ENCODE measurements at regions not wholly inside any gene's neighbourhood (a gene's known extent, or its start where the extent isn't known, plus 50 kb on each side); places are given as distances from the start of the nearest gene placed in this dataset.

DNA sequence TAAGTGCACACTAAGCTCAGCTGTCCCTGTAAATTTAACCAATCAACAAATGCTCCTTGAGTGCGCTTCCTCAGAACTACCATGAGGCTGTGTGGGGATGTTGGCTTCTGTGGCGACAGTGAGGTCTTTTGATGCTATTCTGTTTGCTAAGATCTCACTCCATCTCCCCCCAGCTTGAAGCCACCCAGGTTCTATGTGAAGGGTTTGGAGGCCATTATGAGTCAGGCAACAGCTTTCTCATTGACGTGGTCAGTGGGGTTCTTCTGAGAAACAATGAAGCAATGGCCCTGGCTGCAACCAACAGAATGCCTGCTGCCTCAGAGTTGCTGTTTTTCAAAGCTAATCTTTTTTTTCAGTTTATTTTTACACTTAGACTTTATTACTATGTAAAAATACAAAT is 205.5 kb downstream of the PTBP2 start:
- Mint-ChIP-seq H3K4me3 (no peak overlapping the region), H3K27me3 (peaks cover 6% of the 10 kb centered on the region), H3K27ac (no peak overlapping the region), H3K4me1 (peaks cover 18% of the 10 kb centered on the region), H3K36me3 (no peaks in the 10 kb centered on the region), H3K9me3 (ENCODE audit: low read depth) (no peaks in the 10 kb centered on the region)
- DNase-seq (peak; percentile 75), ATAC-seq (peak; percentile 82)
- CTCF ChIA-PET, result no interaction called here

DNA sequence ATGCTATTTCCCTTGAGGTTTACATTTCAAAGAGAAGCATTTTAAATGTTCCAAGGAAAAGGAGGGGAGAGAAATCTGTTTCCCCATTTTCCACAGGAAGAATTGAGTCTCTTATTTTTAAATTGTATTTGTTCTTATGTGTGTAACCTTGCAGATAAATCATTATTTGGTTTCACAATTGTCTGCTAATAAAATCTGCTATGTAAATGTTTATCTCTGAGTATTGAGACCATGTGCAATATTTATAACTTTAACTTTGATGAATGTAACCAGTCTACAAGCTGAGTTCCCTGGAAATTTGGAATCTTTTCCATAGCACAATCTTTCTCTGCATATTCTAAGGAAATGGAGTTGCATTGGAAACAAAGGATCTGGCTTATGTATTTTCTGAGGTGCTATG is 209.6 kb downstream of the PTBP2 start:
- no peak overlapping the region for H3K27ac Mint-ChIP-seq
- no peak for ATAC-seq
- DNase-seq, result no peak
- H3K4me1 Mint-ChIP-seq, result peaks cover 16% of the 10 kb centered on the region
- peaks cover 6% of the 10 kb centered on the region for H3K27me3 Mint-ChIP-seq
- H3K4me3 Mint-ChIP-seq, result no peak overlapping the region
- no peaks in the 10 kb centered on the region for H3K36me3 Mint-ChIP-seq
- CTCF ChIA-PET, result no interaction called here
- no peaks in the 10 kb centered on the region for H3K9me3 Mint-ChIP-seq (ENCODE audit: low read depth)

DNA sequence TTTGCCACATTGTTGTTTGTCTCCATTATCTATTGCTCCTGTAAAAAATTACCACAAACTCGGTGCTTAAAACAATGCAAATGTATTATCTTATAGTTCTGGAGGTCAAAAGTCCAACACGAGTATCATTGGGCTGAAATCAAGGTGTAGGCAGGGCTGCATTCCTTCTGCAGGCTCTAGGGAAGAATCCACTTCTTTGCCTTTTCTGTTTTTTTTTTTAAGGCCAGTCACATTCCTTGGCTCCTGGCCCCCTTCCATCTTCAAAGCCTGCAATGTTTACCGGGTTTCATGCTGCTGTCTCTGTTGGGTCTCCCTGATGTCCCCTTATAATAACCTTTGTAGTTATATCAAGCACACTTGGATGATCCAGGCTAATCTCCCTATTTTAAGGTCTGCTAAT is 212.7 kb downstream of the PTBP2 start:
- DNase-seq (no peak), ATAC-seq (no peak)
- Mint-ChIP-seq H3K9me3 (ENCODE audit: low read depth) (no peaks in the 10 kb centered on the region), H3K27me3 (peaks cover 6% of the 10 kb centered on the region), H3K4me1 (no peaks in the 10 kb centered on the region), H3K27ac (no peak overlapping the region), H3K4me3 (no peak overlapping the region), H3K36me3 (no peaks in the 10 kb centered on the region)
- CTCF ChIA-PET, result no interaction called here

- CTCF ChIA-PET, result no interaction called here
- Mint-ChIP-seq H3K4me3 (no peak overlapping the region), H3K36me3 (no peaks in the 10 kb centered on the region), H3K4me1 (no peaks in the 10 kb centered on the region), H3K9me3 (ENCODE audit: low read depth) (no peaks in the 10 kb centered on the region), H3K27ac (no peak overlapping the region), H3K27me3 (peaks cover 4% of the 10 kb centered on the region)
- ATAC-seq (no peak), DNase-seq (no peak)
These were observed 223.0 kb downstream of the PTBP2 start for GRCh38 chr1:96944432-96945092.

DNA sequence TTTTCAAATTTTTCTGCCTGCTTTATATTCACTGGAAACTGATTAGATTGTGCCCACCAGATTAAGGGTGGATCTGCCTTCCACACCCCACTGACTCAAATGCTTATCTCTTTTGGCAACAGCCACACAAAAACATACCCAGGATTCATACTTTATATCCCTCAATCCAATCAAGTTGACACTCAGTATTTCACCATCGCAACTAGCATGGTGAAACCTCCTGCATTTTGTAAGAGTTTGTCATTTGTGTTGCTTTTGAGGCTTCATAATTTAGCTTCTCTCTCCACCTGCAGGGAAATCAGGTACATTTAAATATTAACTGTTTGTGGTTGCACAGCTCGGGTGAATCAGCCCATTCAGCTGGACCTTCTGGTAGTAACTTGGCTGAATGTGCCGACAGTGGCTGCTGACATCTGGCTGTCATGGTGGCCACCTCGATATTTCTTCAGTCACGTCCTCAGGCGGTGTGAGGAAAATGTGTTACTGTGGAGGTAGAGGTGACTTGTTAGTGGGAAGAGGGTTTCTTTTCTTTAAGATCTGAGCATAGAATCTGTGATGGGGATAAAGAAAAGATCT is 224.0 kb downstream of the PTBP2 start:
- DNase-seq (no peak), ATAC-seq (no peak)
- Mint-ChIP-seq H3K9me3 (ENCODE audit: low read depth) (no peaks in the 10 kb centered on the region), H3K4me3 (no peak overlapping the region), H3K27ac (no peak overlapping the region), H3K4me1 (no peaks in the 10 kb centered on the region), H3K27me3 (peaks cover 4% of the 10 kb centered on the region), H3K36me3 (no peaks in the 10 kb centered on the region)
- CTCF ChIA-PET, result no interaction called here

- CTCF ChIA-PET, result interaction anchor here (1.4 kb wide), 1 partner anchor 1096 kb away, joined by 3 read pairs; no protein-coding TSS in a partner anchor
- no peaks in the 10 kb centered on the region for H3K36me3 Mint-ChIP-seq
These were observed 233.9 kb downstream of the PTBP2 start for GRCh38 chr1:96955307-96956012.

DNA sequence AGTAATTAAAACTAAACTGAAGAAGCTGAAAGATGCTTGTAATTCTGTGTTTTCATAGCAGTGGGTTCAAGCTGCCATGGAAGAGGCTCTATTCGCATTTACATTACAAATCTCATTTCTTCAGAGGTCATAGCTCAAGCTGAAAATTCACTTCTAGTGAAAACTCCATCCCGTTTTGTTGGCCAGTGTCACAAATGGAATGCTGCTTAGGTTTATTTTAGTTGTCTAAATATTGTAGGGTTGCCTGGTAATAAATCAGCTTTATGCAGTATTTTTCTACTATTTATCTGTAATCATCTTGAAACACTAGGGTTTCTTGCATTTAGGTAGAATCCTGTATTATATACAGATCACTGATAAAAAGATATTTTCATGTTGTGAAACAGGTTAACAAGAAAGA is 240.6 kb downstream of the PTBP2 start:
- H3K27me3 Mint-ChIP-seq, result peaks cover 19% of the 10 kb centered on the region
- CTCF ChIA-PET, result no interaction called here
- ATAC-seq, result no peak
- DNase-seq, result no peak
- no peak overlapping the region for H3K27ac Mint-ChIP-seq
- H3K36me3 Mint-ChIP-seq, result no peaks in the 10 kb centered on the region
- H3K4me1 Mint-ChIP-seq, result no peaks in the 10 kb centered on the region
- H3K4me3 Mint-ChIP-seq, result no peak overlapping the region
- no peaks in the 10 kb centered on the region for H3K9me3 Mint-ChIP-seq (ENCODE audit: low read depth)

More at GRCh38 chr1:96955307-96956012, 233.9 kb downstream of the PTBP2 start:
- DNase-seq (no peak), ATAC-seq (no peak)
- Mint-ChIP-seq H3K4me1 (no peaks in the 10 kb centered on the region), H3K4me3 (no peak overlapping the region), H3K27ac (no peak overlapping the region), H3K27me3 (peaks cover 14% of the 10 kb centered on the region), H3K9me3 (ENCODE audit: low read depth) (no peaks in the 10 kb centered on the region)

DNA sequence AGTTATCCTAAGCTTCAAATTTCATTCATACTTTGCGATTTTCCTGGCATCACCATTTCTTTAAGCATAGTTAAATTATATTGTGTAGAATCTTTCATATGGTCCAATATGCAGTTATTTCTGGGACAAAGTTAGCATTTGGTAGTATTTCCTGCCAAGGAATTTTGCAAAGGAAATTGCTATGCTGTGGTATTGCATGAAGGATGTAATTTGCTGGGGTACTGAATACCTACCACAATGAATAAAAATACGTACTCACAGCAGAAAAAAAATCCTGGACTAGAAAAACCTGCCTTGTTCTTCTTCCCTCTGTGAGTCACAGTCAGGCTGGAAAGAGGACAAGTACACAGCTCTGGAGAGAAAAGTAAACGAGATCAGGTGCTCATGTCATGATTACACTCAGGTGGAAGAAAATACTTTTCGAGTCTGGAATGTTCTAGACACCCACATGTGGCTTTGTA is 241.2 kb downstream of the PTBP2 start:
- CTCF ChIA-PET, result no interaction called here
- no peaks in the 10 kb centered on the region for H3K36me3 Mint-ChIP-seq
- H3K27me3 Mint-ChIP-seq, result peaks cover 21% of the 10 kb centered on the region
- no peak overlapping the region for H3K4me3 Mint-ChIP-seq
- DNase-seq (no peak), ATAC-seq (no peak)
- no peak overlapping the region for H3K27ac Mint-ChIP-seq
- H3K9me3 Mint-ChIP-seq (ENCODE audit: low read depth), result no peaks in the 10 kb centered on the region
- H3K4me1 Mint-ChIP-seq, result no peaks in the 10 kb centered on the region

DNA sequence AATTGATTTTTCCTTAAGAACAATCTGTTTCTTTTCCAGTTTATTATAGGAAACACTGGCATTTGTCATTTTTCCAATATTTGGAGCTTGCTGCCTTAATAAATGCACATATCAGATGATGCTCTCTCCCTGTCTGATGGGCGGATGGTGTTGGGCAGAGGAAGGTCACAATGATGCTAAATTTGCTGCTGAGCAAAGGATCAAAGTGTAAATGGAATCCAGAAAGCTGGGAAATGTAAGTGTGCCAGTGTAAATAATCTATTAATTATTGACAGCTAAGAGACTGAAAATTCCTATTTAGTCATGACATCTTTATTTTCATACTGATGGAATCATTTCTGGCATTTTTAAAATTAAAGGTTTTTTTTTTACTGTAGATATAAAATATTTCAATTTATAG is 243.2 kb downstream of the PTBP2 start:
- H3K9me3 Mint-ChIP-seq (ENCODE audit: low read depth), result no peaks in the 10 kb centered on the region
- ATAC-seq, result no peak
- no peaks in the 10 kb centered on the region for H3K4me1 Mint-ChIP-seq
- H3K27ac Mint-ChIP-seq, result no peak overlapping the region
- no peak overlapping the region for H3K4me3 Mint-ChIP-seq
- H3K36me3 Mint-ChIP-seq, result no peaks in the 10 kb centered on the region
- peaks cover 28% of the 10 kb centered on the region for H3K27me3 Mint-ChIP-seq
- CTCF ChIA-PET, result interaction anchor here (1.0 to 1.8 kb wide), 2 partner anchors 1086 to 1089 kb away, joined by 4 to 10 read pairs; no protein-coding TSS in a partner anchor
- no peak for DNase-seq

DNA sequence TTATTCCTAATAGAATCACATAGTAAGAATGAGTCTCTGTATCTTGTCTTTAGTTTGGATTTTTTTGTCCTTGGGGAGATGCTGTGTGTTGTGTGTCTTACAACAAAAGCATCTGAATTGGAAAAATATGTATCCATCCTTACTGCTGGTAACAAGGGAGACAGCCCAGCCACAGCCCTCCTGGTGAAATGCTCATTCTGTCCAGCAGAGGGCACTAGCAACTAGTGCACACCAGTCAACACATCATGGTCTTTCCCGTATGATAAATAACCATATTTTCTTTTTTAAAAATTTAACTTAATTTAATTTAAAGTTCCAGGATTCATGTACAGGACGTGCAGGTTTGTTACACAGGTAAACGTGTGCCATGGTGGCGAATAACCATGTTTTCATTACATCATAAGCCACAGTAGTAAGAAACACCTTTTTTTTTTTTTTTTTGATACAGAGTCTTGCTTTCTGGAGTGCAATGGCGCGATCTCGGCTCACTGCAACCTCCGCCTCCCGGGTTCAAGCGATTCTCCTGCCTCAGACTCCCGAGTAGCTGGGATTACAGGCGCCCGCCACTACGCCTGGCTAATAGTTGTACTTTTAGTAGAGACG is 245.1 kb downstream of the PTBP2 start:
- Mint-ChIP-seq H3K4me1 (no peaks in the 10 kb centered on the region), H3K27me3 (peaks cover 38% of the 10 kb centered on the region), H3K36me3 (no peaks in the 10 kb centered on the region), H3K9me3 (ENCODE audit: low read depth) (no peaks in the 10 kb centered on the region), H3K4me3 (no peak overlapping the region), H3K27ac (no peak overlapping the region)
- ATAC-seq (no peak), DNase-seq (peak; percentile 78)
- CTCF ChIA-PET, result interaction anchor here (0.9 to 1.8 kb wide), 2 partner anchors 1087 kb away, joined by 3 to 10 read pairs; no protein-coding TSS in a partner anchor

- H3K27ac Mint-ChIP-seq, result no peak overlapping the region
- H3K27me3 Mint-ChIP-seq, result peaks cover 34% of the 10 kb centered on the region
- H3K36me3 Mint-ChIP-seq, result no peaks in the 10 kb centered on the region
- H3K9me3 Mint-ChIP-seq (ENCODE audit: low read depth), result no peaks in the 10 kb centered on the region
- CTCF ChIA-PET, result interaction anchor here (0.9 kb wide), 1 partner anchor 1086 kb away, joined by 3 read pairs; no protein-coding TSS in a partner anchor
- no peaks in the 10 kb centered on the region for H3K4me1 Mint-ChIP-seq
- no peak for ATAC-seq
- DNase-seq, result no peak
- H3K4me3 Mint-ChIP-seq, result no peak overlapping the region
These were observed 245.7 kb downstream of the PTBP2 start for GRCh38 chr1:96967311-96967710.

GRCh38 chr1:96968541-96968940 is 247.0 kb downstream of the PTBP2 start:
- CTCF ChIA-PET, result no interaction called here
- no peak overlapping the region for H3K27ac Mint-ChIP-seq
- H3K36me3 Mint-ChIP-seq, result no peaks in the 10 kb centered on the region
- no peaks in the 10 kb centered on the region for H3K4me1 Mint-ChIP-seq
- no peaks in the 10 kb centered on the region for H3K9me3 Mint-ChIP-seq (ENCODE audit: low read depth)
- DNase-seq (no peak), ATAC-seq (no peak)
- H3K27me3 Mint-ChIP-seq, result peaks cover 32% of the 10 kb centered on the region
- no peak overlapping the region for H3K4me3 Mint-ChIP-seq

- CTCF ChIA-PET, result no interaction called here
- Mint-ChIP-seq H3K36me3 (no peaks in the 10 kb centered on the region), H3K27me3 (peaks cover 32% of the 10 kb centered on the region), H3K4me1 (no peaks in the 10 kb centered on the region), H3K27ac (no peak overlapping the region), H3K9me3 (ENCODE audit: low read depth) (no peaks in the 10 kb centered on the region), H3K4me3 (no peak overlapping the region)
- ATAC-seq (no peak), DNase-seq (no peak)
These were observed 247.4 kb downstream of the PTBP2 start for GRCh38 chr1:96968983-96969382.

Data from activated CD8-positive, alpha-beta memory T cell treated with anti-CD3 and anti-CD28 coated beads, Interleukin-2, amount 10 ng/mL, durations not matched to agents 7 days and 5 days (primary cell).